AG04449 (cell line): ENCODE measurements at regions not wholly inside any gene's neighbourhood (a gene's known extent, or its start where the extent isn't known, plus 50 kb on each side); places are given as distances from the start of the nearest gene placed in this dataset.
A peak's percentile ranks its signal among the peaks of the same experiment; 100 is the strongest.

Experiments used
- CTCF ChIA-PET: fragments of 350-600 bp; formaldehyde crosslinking; extraction: SDS; loops from one replicate; lab custom pipeline; 2021; ENCODE audit warnings: antibody characterized with exemption; lab: Yijun Ruan, JAX
- POLR2A ChIA-PET: fragments of 400-600, 350-600 bp; formaldehyde crosslinking; extraction: SDS; loops from one replicate; lab custom pipeline; 2020; ENCODE audit warnings: antibody characterized with exemption, inconsistent platforms; lab: Yijun Ruan, JAX
- DNase-seq: peaks from one replicate; pipeline ENCODE4 v3.0.0-alpha.2; 2010; ENCODE audit warnings: low read depth, low spot score
- H3K4me3 ChIP-seq: 2 replicates; pipeline ENCODE4 v1.5.1; 2011; ENCODE audit warnings: low read depth, mild to moderate bottlenecking, control low read depth, low read length
- CTCF ChIP-seq: IDR thresholded peaks from one replicate; pipeline ENCODE4 v1.5.1; 2011; ENCODE audit warnings: mild to moderate bottlenecking, moderate library complexity, low read length, control low read depth, inconsistent platforms; ENCODE audit not compliant: insufficient read depth; ENCODE audit errors: missing control alignments

- CTCF ChIA-PET, result interaction anchor here (1.0 to 2.4 kb wide), 10 partner anchors 8 to 1160 kb away, joined by 3 to 14 read pairs (median 4); no protein-coding TSS in a partner anchor
- POLR2A ChIA-PET, result no interaction called here
- peak; percentile 45 for DNase-seq
- peak; percentile 86 for TF ChIP-seq CTCF
- H3K4me3 ChIP-seq, result no peak overlapping the region
These were observed 208.3 kb downstream of the PPP1R3A start for GRCh38 chr7:113710310-113711096.

- TF ChIP-seq CTCF, result no peak
- POLR2A ChIA-PET, result no interaction called here
- CTCF ChIA-PET, result interaction anchor here (1.6 kb wide), 1 partner anchor 8 kb away, joined by 5 read pairs; no protein-coding TSS in a partner anchor
- no peak overlapping the region for H3K4me3 ChIP-seq
- DNase-seq, result no peak
These were observed 213.4 kb downstream of the PPP1R3A start for GRCh38 chr7:113705439-113705838.

- no peak overlapping the region for H3K4me3 ChIP-seq
- POLR2A ChIA-PET, result no interaction called here
- CTCF ChIA-PET, result interaction anchor here (1.0 to 1.9 kb wide), 2 partner anchors 8 to 14 kb away, joined by 4 to 6 read pairs; no protein-coding TSS in a partner anchor
- TF ChIP-seq CTCF, result peak; percentile 61
- DNase-seq, result peak; percentile 2
These were observed 220.1 kb downstream of the PPP1R3A start for GRCh38 chr7:113698556-113699220.

GRCh38 chr7:113694149-113694548, 224.7 kb downstream of the PPP1R3A start:
- no peak overlapping the region for H3K4me3 ChIP-seq
- ChIA-PET POLR2A (no interaction called here), CTCF (interaction anchor here (1.3 kb wide), 1 partner anchor 17 kb away, joined by 4 read pairs; no protein-coding TSS in a partner anchor)
- DNase-seq, result no peak
- no peak for TF ChIP-seq CTCF

GRCh38 chr7:113684165-113684564, 234.6 kb downstream of the PPP1R3A start:
- TF ChIP-seq CTCF, result no peak
- CTCF ChIA-PET, result no interaction called here
- POLR2A ChIA-PET, result no interaction called here
- no peak for DNase-seq
- H3K4me3 ChIP-seq, result no peak overlapping the region

GRCh38 chr7:113677811-113678210, 241.0 kb downstream of the PPP1R3A start:
- H3K4me3 ChIP-seq, result no peak overlapping the region
- ChIA-PET POLR2A (no interaction called here), CTCF (no interaction called here)
- no peak for TF ChIP-seq CTCF
- no peak for DNase-seq
